Esophagus squamous epithelium (tissue), 4 donors: ENCODE measurements at regions not wholly inside any gene's neighbourhood (a gene's known extent, or its start where the extent isn't known, plus 50 kb on each side); places are given as distances from the start of the nearest gene placed in this dataset.

Source experiments
- CTCF ChIP-seq, 6 experiments: fragments of 450-650 bp in 4 of 6; fragments of 200-600 bp in 2 of 6; sonication (generic) in 2 of 6; IDR thresholded peaks; one replicate each; pipeline ENCODE4 v1.5.1; 2016 to 2019; ENCODE audit warnings: antibody characterized with exemption in 6 of 6, mild to moderate bottlenecking in 4 of 6, moderate library complexity in 4 of 6
- POLR2A ChIP-seq, 4 donors: fragments of 450-650 bp; IDR thresholded peaks; one replicate each; pipeline ENCODE4 v1.6.1; 2017; ENCODE audit warnings: antibody characterized with exemption in 4 of 4, mild to moderate bottlenecking in 4 of 4, moderate library complexity in 3 of 4

- TF ChIP-seq POLR2A (IDR thresholded peaks at IDR 0.05): no peak
- no peak for TF ChIP-seq CTCF (IDR thresholded peaks at IDR 0.05)
These were observed 351.8 kb upstream of the CDH11 start for GRCh38 chr16:65473699-65474098.
